ENCODE measurements at regions not wholly inside any gene's neighbourhood (a gene's known extent, or its start where the extent isn't known, plus 50 kb on each side); places are given as distances from the start of the nearest gene placed in this dataset.

DNA sequence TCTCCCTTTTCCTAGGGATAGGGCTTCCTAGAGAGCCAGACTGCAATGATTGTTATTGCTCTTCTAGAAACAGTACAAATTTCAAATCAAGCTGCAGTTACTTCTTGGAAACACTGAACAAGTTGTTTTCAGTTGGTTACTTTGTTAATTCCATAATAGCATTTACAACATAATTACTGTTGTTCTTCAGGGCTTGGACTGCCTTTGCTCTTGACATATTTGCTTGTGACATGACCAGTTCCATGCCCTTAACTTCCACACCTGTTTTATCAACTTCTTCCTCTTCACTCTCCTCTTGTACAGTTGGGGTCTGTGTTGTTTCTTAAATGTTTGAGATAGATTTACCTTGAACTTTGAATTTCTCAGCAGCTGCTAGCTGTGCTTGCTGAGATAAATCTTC lies 104.4 kb downstream of the SEC23IP start:
- in situ Hi-C loops (cut with HindIII; ENCODE audit: low pct_ligation_motif_present, low pct_unique_long_range_greater_than_20kb, low sequenced_read_pairs), result no loop called here
- DNase-seq, result no peak

GRCh38 chr10:119997429-119997828 lies 104.9 kb downstream of the SEC23IP start:
- in situ Hi-C loops (cut with HindIII; ENCODE audit: low pct_ligation_motif_present, low pct_unique_long_range_greater_than_20kb, low sequenced_read_pairs), result no loop called here
- DNase-seq, result no peak

DNA sequence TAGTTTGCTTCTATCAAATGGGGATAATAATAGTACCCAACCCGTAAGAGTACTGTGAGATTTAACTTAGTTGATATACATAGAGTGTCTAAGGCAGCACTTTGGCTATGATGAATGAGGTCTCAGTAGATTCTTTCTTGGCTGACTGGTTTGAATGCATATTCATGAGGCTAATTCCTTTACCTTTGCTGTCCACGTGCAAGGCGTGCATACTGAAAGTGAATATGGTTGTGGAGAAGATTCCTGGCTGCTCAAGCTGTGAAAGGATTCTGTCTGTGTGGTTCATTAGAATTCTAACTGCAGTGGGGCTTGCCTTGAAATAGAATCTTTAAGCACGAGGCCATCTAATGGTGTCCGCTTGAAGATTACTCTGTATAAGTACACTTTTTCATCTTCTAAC lies 110.3 kb downstream of the SEC23IP start:
- in situ Hi-C loops (cut with HindIII; ENCODE audit: low pct_ligation_motif_present, low pct_unique_long_range_greater_than_20kb, low sequenced_read_pairs), result no loop called here

DNA sequence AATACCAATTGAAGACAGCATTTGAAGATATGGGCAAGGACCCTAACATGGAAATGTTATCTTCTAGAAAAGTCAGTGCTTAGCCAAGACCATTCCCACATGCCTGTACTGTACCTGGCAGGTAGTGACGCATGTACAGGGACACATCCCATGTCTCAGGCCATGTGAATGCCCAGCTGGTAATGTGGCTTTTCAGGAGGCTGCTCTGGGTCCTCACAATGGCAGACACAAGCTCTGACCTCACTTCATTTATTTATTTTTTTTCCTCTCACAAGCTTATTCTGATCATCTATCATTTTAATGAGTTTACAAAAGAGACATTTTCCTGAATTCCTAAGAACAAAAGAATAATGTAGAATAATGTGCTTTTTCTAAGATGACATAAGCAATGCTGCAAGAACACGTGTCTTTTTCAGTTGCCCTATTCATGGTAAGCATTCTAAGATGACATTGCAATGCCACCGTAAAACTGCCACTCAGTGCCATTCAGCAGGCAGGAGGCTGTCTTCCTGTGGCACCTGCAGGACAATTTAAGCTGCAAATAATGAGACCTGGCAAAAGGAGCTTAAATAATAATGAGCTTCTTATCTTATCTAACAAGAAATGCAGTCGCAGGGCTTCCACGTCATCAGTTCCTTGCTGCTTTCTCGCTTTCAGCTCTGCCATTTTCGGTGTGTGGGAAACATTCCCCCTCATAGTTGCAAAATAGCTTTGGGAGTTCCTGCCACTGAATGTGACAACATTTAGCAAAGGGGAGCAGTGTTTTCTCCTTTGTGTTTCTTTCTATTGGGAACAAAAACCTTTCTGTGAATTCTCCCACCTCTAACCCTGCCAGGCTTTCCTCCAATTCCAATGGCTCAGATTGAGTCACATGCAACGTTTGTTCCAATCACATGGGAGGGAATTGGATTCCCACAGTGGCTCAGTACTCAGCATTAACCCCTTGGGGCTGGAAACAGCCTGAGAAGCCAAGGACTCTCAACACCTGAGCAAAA lies 113.0 kb downstream of the SEC23IP start:
- DNase-seq, result no peak
- in situ Hi-C loops (cut with HindIII; ENCODE audit: low pct_ligation_motif_present, low pct_unique_long_range_greater_than_20kb, low sequenced_read_pairs), result no loop called here

More for the DNA sequence above, 110.3 kb downstream of the SEC23IP start:
- no peak for DNase-seq

- no peak for DNase-seq
Measured at GRCh38 chr10:120007261-120007660, 114.7 kb downstream of the SEC23IP start.

GRCh38 chr10:120011359-120012130 lies 119.0 kb downstream of the SEC23IP start:
- in situ Hi-C loops (cut with HindIII; ENCODE audit: low pct_ligation_motif_present, low pct_unique_long_range_greater_than_20kb, low sequenced_read_pairs), result no loop called here
- DNase-seq, result no peak

More at GRCh38 chr10:120007261-120007660, 114.7 kb downstream of the SEC23IP start:
- in situ Hi-C loops (cut with HindIII; ENCODE audit: low pct_ligation_motif_present, low pct_unique_long_range_greater_than_20kb, low sequenced_read_pairs), result no loop called here

DNA sequence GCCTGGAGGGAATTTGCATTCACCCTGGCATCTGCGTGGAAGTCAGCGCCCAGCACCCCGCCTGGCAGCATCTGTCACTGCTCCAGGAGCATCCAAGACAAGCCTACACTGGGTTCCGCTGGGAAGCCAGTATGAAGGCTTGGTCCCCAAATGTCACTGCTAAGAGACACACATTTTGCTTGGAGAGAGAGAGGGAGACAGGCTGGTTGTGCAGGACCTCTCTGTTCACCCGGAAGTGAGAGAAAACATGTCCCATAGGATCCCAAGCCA lies 119.5 kb downstream of the SEC23IP start:
- in situ Hi-C loops (cut with HindIII; ENCODE audit: low pct_ligation_motif_present, low pct_unique_long_range_greater_than_20kb, low sequenced_read_pairs), result no loop called here
- no peak for DNase-seq

- in situ Hi-C loops (cut with HindIII; ENCODE audit: low pct_ligation_motif_present, low pct_unique_long_range_greater_than_20kb, low sequenced_read_pairs), result no loop called here
- no peak for DNase-seq
Measured at GRCh38 chr10:120012566-120012965, 120.0 kb downstream of the SEC23IP start.

DNA sequence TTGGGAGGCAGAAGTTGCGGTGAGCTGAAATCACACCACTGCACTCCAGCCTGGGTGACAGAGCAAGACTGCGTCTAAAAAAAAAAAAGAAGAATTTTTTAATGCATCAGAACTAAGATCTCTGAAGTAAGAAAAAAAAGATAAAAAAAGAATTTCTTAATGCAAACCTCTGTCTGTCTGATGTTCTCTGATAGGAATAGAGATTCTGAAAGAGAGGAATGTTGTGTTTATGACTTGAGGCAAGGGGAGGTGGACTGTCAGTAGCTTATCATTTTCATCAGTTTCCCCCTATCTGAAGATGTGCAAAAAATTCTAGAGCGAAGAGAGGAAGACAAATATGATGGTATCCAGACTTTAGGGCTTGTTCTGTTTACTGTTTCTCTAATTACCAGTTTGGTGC lies 121.5 kb downstream of the SEC23IP start:
- in situ Hi-C loops (cut with HindIII; ENCODE audit: low pct_ligation_motif_present, low pct_unique_long_range_greater_than_20kb, low sequenced_read_pairs), result no loop called here
- no peak for DNase-seq

GRCh38 chr10:120015064-120015463 lies 122.5 kb downstream of the SEC23IP start:
- in situ Hi-C loops (cut with HindIII; ENCODE audit: low pct_ligation_motif_present, low pct_unique_long_range_greater_than_20kb, low sequenced_read_pairs), result no loop called here
- DNase-seq, result no peak

DNA sequence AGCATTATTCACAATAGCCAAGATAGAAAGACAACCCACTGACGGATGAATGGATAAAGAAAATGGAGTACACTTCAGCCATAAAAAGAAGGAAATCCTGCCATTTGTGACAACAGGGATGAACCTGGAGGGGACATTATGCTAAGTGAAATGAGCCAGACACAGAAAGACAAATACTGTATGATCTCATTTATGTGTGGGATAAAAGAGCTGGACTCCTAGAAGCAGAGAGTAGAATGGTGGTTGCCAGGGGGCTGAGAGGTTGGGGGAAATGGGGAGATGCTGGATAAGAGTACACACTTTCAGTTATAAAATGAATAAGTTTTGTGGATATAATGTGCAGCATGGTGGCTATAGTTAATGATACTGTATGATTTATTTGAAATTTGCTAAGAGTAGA lies 124.4 kb downstream of the SEC23IP start:
- DNase-seq, result no peak
- in situ Hi-C loops (cut with HindIII; ENCODE audit: low pct_ligation_motif_present, low pct_unique_long_range_greater_than_20kb, low sequenced_read_pairs), result no loop called here

GRCh38 chr10:120017733-120018417 lies 125.3 kb downstream of the SEC23IP start:
- in situ Hi-C loops (cut with HindIII; ENCODE audit: low pct_ligation_motif_present, low pct_unique_long_range_greater_than_20kb, low sequenced_read_pairs), result no loop called here
- DNase-seq, result no peak

DNA sequence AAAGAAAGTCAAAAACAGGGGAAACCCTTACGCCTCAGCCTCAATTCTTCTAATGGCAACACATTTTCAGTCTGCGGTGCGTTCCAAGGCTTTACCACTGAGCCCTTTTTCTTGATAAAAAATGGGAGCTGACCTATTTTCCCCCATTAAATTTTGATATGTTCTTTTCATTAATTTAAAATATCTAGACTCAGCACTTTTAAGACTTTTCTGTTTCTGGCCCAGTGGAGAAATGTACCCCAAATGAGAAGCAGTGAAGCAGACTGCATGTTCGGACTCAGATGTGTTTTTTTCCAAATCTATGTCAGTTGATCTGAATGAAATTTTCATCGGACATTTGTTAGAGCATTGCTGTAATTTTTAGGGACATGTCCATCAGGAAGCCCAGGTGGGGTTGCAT lies 126.2 kb downstream of the SEC23IP start:
- in situ Hi-C loops (cut with HindIII; ENCODE audit: low pct_ligation_motif_present, low pct_unique_long_range_greater_than_20kb, low sequenced_read_pairs), result no loop called here
- DNase-seq, result no peak

GRCh38 chr10:120019568-120019967 lies 127.0 kb downstream of the SEC23IP start:
- in situ Hi-C loops (cut with HindIII; ENCODE audit: low pct_ligation_motif_present, low pct_unique_long_range_greater_than_20kb, low sequenced_read_pairs), result no loop called here

GRCh38 chr10:120022357-120022756 lies 129.8 kb downstream of the SEC23IP start:
- in situ Hi-C loops (cut with HindIII; ENCODE audit: low pct_ligation_motif_present, low pct_unique_long_range_greater_than_20kb, low sequenced_read_pairs), result no loop called here
- DNase-seq, result no peak

More at GRCh38 chr10:120019568-120019967, 127.0 kb downstream of the SEC23IP start:
- no peak for DNase-seq

DNA sequence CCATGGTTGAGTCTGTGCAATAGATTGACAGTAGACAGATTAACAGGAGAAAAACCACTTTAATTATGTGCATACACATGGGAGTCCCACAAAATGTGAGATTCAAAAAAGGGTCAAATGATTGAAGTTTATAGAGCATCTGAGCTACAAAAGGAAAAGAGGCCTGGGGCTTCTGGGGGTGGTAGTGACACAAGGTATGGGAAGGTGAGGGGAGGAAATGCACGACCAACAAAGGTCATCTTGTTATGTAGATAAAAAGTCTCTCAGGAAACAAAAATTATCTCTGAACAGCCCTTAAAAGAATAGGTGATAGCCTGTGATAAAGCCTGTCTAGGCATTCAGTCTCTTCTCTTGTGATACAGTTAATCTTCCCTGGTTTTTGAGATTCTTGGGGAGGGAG lies 141.7 kb downstream of the SEC23IP start:
- in situ Hi-C loops (cut with HindIII; ENCODE audit: low pct_ligation_motif_present, low pct_unique_long_range_greater_than_20kb, low sequenced_read_pairs), result no loop called here
- no peak for DNase-seq

- DNase-seq, result no peak
- in situ Hi-C loops (cut with HindIII; ENCODE audit: low pct_ligation_motif_present, low pct_unique_long_range_greater_than_20kb, low sequenced_read_pairs), result no loop called here
Measured at GRCh38 chr10:120039046-120039445, 146.5 kb downstream of the SEC23IP start.

GRCh38 chr10:120039826-120040225 lies 147.3 kb downstream of the SEC23IP start:
- DNase-seq, result no peak
- in situ Hi-C loops (cut with HindIII; ENCODE audit: low pct_ligation_motif_present, low pct_unique_long_range_greater_than_20kb, low sequenced_read_pairs), result no loop called here
